Activated CD8-positive, alpha-beta memory T cell treated with anti-CD3 and anti-CD28 coated beads for 1 hour (primary cell): ENCODE measurements at regions not wholly inside any gene's neighbourhood (a gene's known extent, or its start where the extent isn't known, plus 50 kb on each side); places are given as distances from the start of the nearest gene placed in this dataset.

Experiments used
- DNase-seq, 2 donors: peaks; one replicate each; pipeline ENCODE4 v3.0.0-alpha.2; 2020; ENCODE audit warnings: low read depth in 1 of 2; ENCODE audit errors: extremely low read depth in 1 of 2

GRCh38 chrX:79300856-79301255 is 66.3 kb downstream of the ITM2A start:
- no peak for DNase-seq

GRCh38 chrX:79290596-79290995 is 76.5 kb downstream of the ITM2A start:
- DNase-seq = no peak

- no peak for DNase-seq
Observed at GRCh38 chrX:79288733-79289132, 78.4 kb downstream of the ITM2A start.

GRCh38 chrX:79287724-79288123 is 79.4 kb downstream of the ITM2A start:
- DNase-seq = no peak

GRCh38 chrX:79281775-79282174 is 85.4 kb downstream of the ITM2A start:
- DNase-seq = no peak

GRCh38 chrX:79270401-79270800 is 96.7 kb downstream of the ITM2A start:
- DNase-seq = peak; percentile 38 to 47

- DNase-seq = no peak
Observed at GRCh38 chrX:79268788-79269187, 98.3 kb downstream of the ITM2A start.

- DNase-seq = no peak
Observed at GRCh38 chrX:79266702-79267101, 100.4 kb downstream of the ITM2A start.

GRCh38 chrX:79263550-79263949 is 103.6 kb downstream of the ITM2A start:
- DNase-seq = no peak

GRCh38 chrX:79259073-79259689 is 108.0 kb downstream of the ITM2A start:
- peak in 1 of 2 donors; percentile 19 for DNase-seq

GRCh38 chrX:79243691-79244090 is 99.2 kb downstream of the GPR174 start:
- no peak for DNase-seq

- no peak for DNase-seq
Observed at GRCh38 chrX:79235899-79236298, 91.4 kb downstream of the GPR174 start.

GRCh38 chrX:79231662-79232061 is 87.2 kb downstream of the GPR174 start:
- no peak for DNase-seq
